K562 (cell line): ENCODE measurements at regions not wholly inside any gene's neighbourhood (a gene's known extent, or its start where the extent isn't known, plus 50 kb on each side); places are given as distances from the start of the nearest gene placed in this dataset.

Experiments
- ATAC-seq: fragments of 200-7000 bp; cut with Tn5 transposase; 3 replicates; pipeline ENCODE4 v1.9.1; 2020; ENCODE audit warnings: moderate library complexity
- BruUV-seq: library from RNA; stranded (reverse); fragments of 400-500 nt; replicated peaks from 2 replicates; lab custom pipeline; 2021; lab: Mats Ljungman, UMichigan
- CTCF ChIA-PET: fragments of 300-600 bp; formaldehyde crosslinking; extraction: SDS; loops from one replicate; lab custom pipeline; 2021; ENCODE audit warnings: low intra/inter-chr PET ratio; lab: Yijun Ruan, JAX
- POLR2A ChIA-PET: fragments of 300-600, 350-650 bp; sonication (Branson Sonifier 250); formaldehyde crosslinking; extraction: SDS; loops from one replicate; lab custom pipeline; 2021; ENCODE audit warnings: antibody characterized with exemption, inconsistent platforms; lab: Yijun Ruan, JAX
- DNase-seq, 4 experiments: peaks; one replicate each; pipeline versions ENCODE4 v3.0.0 to v3.0.0-alpha.2; 2011 to 2018; ENCODE audit warnings: low spot score in 3 of 4, mixed read lengths in 3 of 4; ENCODE audit errors: extremely low read depth in 1 of 4
- FAIRE-seq: peaks from 2 replicates; lab custom pipeline; 2011; peaks lifted over from hg19 to GRCh38; lab: Jason Lieb, UNC
- H2AFZ ChIP-seq: 2 replicates; pipeline ENCODE4 v1.6.0; 2011; ENCODE audit warnings: low read depth, low read length, control low read depth, inconsistent platforms
- H3K27ac ChIP-seq: fragments of 200-600 bp; 3 replicates; pipeline ENCODE4 v1.8.0; 2011; ENCODE audit warnings: low read depth, mild to moderate bottlenecking, control low read depth, inconsistent platforms, low read length, moderate library complexity, mixed read lengths; ENCODE audit errors: extremely low read depth
- H3K27me3 ChIP-seq, 2 experiments: fragments of 300-600 bp in 1 of 2; 2 replicates in 1 of 2; 3 replicates in 1 of 2; pipeline versions ENCODE4 v1.6.0 to v1.8.0; 2011; ENCODE audit warnings: inconsistent platforms in 2 of 2, low read length in 2 of 2, mild to moderate bottlenecking in 1 of 2, mixed read lengths in 1 of 2, moderate library complexity in 1 of 2; ENCODE audit not compliant: control insufficient read depth in 2 of 2, insufficient read depth in 2 of 2
- H3K36me3 ChIP-seq: fragments of 300-600 bp; 3 replicates; pipeline ENCODE4 v1.8.0; 2011; ENCODE audit warnings: mild to moderate bottlenecking, low read length, inconsistent platforms; ENCODE audit not compliant: control insufficient read depth, insufficient read depth
- H3K4me1 ChIP-seq, 2 experiments: fragments of 200-600 bp in 1 of 2; replicated peaks in 1 of 2; 2 replicates in 1 of 2; 3 replicates in 1 of 2; pipeline versions ENCODE4 v1.5.1 to v1.8.0; 2011; ENCODE audit warnings: inconsistent platforms in 2 of 2, low read length in 2 of 2, mild to moderate bottlenecking in 1 of 2, mixed read lengths in 1 of 2, moderate library complexity in 1 of 2; ENCODE audit not compliant: control insufficient read depth in 2 of 2, insufficient read depth in 2 of 2
- H3K4me2 ChIP-seq: 2 replicates; pipeline ENCODE4 v1.6.1; 2011; ENCODE audit warnings: low read length, control low read depth, inconsistent platforms, mixed read lengths; ENCODE audit not compliant: insufficient read depth
- H3K4me3 ChIP-seq: fragments of 200-600 bp; sonication (generic), shearing (Covaris generic); 2 replicates; pipeline ENCODE4 v1.5.1; 2016; ENCODE audit warnings: control low read depth, inconsistent platforms
- H3K79me2 ChIP-seq: fragments of 200-600 bp; 3 replicates; pipeline ENCODE4 v1.8.0; 2011; ENCODE audit warnings: low read length, inconsistent platforms; ENCODE audit not compliant: control insufficient read depth, insufficient read depth
- H3K9ac ChIP-seq, 2 experiments: 2 replicates each; pipeline versions ENCODE4 v1.6.0 to v1.6.1; 2011; ENCODE audit warnings: low read depth in 2 of 2, low read length in 2 of 2, control low read depth in 1 of 2, inconsistent platforms in 1 of 2, mild to moderate bottlenecking in 1 of 2, mixed read lengths in 1 of 2; ENCODE audit not compliant: insufficient read depth in 1 of 2
- H3K9me1 ChIP-seq: one replicate; pipeline ENCODE4 v1.6.0; 2011; ENCODE audit warnings: inconsistent platforms, mild to moderate bottlenecking, low read length, moderate library complexity; ENCODE audit not compliant: control insufficient read depth, insufficient read depth
- H3K9me3 ChIP-seq: replicated peaks from 2 replicates; pipeline ENCODE4 v1.5.1; 2011; ENCODE audit warnings: low read depth, low read length, inconsistent platforms; ENCODE audit not compliant: control insufficient read depth, insufficient read depth
- H4K20me1 ChIP-seq: replicated peaks from 2 replicates; pipeline ENCODE4 v1.6.1; 2011; ENCODE audit warnings: low read length, inconsistent platforms, mixed read lengths; ENCODE audit not compliant: control insufficient read depth, insufficient read depth
- BRF1 ChIP-seq: IDR thresholded peaks from 3 replicates; pipeline ENCODE4 v1.6.1; 2011; ENCODE audit warnings: borderline replicate concordance, mild to moderate bottlenecking; ENCODE audit not compliant: insufficient read length; ENCODE audit errors: extremely low read depth
- C11orf30 ChIP-seq: fragments of 450-650 bp; IDR thresholded peaks from 2 replicates; pipeline ENCODE4 v1.6.1; 2016; ENCODE audit warnings: low read depth, mild to moderate bottlenecking
- DIDO1 ChIP-seq: fragments of 450-650 bp; IDR thresholded peaks from 2 replicates; pipeline ENCODE4 v1.6.1; 2016; ENCODE audit warnings: low read depth, missing biosample characterization, missing genetic modification characterization
- ESRRB ChIP-seq: fragments of 250-450 bp; sonication (Bioruptor Pico); IDR thresholded peaks from 2 replicates; pipeline ENCODE4 v1.5.0; 2020; ENCODE audit warnings: mild to moderate bottlenecking, moderate library complexity, borderline replicate concordance
- EWSR1 ChIP-seq: fragments of 450-650 bp; IDR thresholded peaks from 2 replicates; pipeline ENCODE4 v1.6.1; 2018; ENCODE audit warnings: borderline replicate concordance, mild to moderate bottlenecking, low read depth, moderate library complexity; ENCODE audit not compliant: partially characterized antibody
- FOSL1 ChIP-seq: fragments of 200-800 bp; sonication (Bioruptor generic); conservative IDR thresholded peaks from 2 replicates; pipeline ENCODE4 v1.6.1; 2016; ENCODE audit warnings: missing genetic modification characterization, missing compliant biosample characterization
- ILF3 ChIP-seq: fragments of 450-650 bp; IDR thresholded peaks from 2 replicates; pipeline ENCODE4 v1.6.1; 2018; ENCODE audit warnings: antibody characterized with exemption, mild to moderate bottlenecking, moderate library complexity, borderline replicate concordance
- KLF10 ChIP-seq: fragments of 250-450 bp; sonication (Bioruptor Pico); IDR thresholded peaks from 2 replicates; pipeline ENCODE4 v1.6.1; 2021; ENCODE audit warnings: matching md5 sums
- MAFF ChIP-seq: IDR thresholded peaks from 2 replicates; pipeline ENCODE4 v1.6.1; 2012; ENCODE audit warnings: low read length, improper control_type of control experiment
- MIER1 ChIP-seq: fragments of 450-650 bp; IDR thresholded peaks from 2 replicates; pipeline ENCODE4 v1.6.1; 2016; ENCODE audit warnings: antibody characterized with exemption, mild to moderate bottlenecking, low read depth
- NCOA2 ChIP-seq, 2 experiments: fragments of 450-650 bp; IDR thresholded peaks; 2 replicates each; pipeline ENCODE4 v1.6.1; 2018; ENCODE audit warnings: mild to moderate bottlenecking in 2 of 2, moderate library complexity in 1 of 2; ENCODE audit not compliant: partially characterized antibody in 2 of 2
- NR2C1 ChIP-seq, 2 experiments: fragments of 450-650 bp; IDR thresholded peaks; 2 replicates each; pipeline ENCODE4 v1.6.1; 2017; ENCODE audit warnings: mild to moderate bottlenecking in 2 of 2, antibody characterized with exemption in 1 of 2, inconsistent platforms in 1 of 2, missing compliant biosample characterization in 1 of 2, missing genetic modification characterization in 1 of 2
- SAFB2 ChIP-seq: fragments of 200-400 bp; formaldehyde crosslinking; IDR thresholded peaks from 2 replicates; pipeline ENCODE4 v1.6.1; 2018; ENCODE audit warnings: borderline replicate concordance, low read length, low read depth, moderate library complexity; ENCODE audit not compliant: severe bottlenecking
- SREBF2 ChIP-seq: sonication (generic); formaldehyde crosslinking; IDR thresholded peaks from 2 replicates; pipeline ENCODE4 v1.4.0; 2020; ENCODE audit warnings: mild to moderate bottlenecking, missing genetic modification reagents
- TAF1 ChIP-seq: IDR thresholded peaks from 2 replicates; pipeline ENCODE4 v1.6.1; 2011; ENCODE audit warnings: mild to moderate bottlenecking, low read length, moderate library complexity; ENCODE audit not compliant: insufficient read depth, control insufficient read depth, severe bottlenecking; ENCODE audit errors: extremely low read depth
- ZBTB8A ChIP-seq: fragments of 450-650 bp; IDR thresholded peaks from 2 replicates; pipeline ENCODE4 v1.6.1; 2018; ENCODE audit warnings: mild to moderate bottlenecking, moderate library complexity; ENCODE audit not compliant: partially characterized antibody
- ZNF280A ChIP-seq: fragments of 450-650 bp; IDR thresholded peaks from 2 replicates; pipeline ENCODE4 v1.6.1; 2018; ENCODE audit warnings: mild to moderate bottlenecking, low read depth; ENCODE audit not compliant: partially characterized antibody
- ZNF316 ChIP-seq: fragments of 450-650 bp; IDR thresholded peaks from 2 replicates; pipeline ENCODE4 v1.6.1; 2016
- WGBS: fragments of 100-300 bp; shearing (Covaris generic); methylation state at CpG from one replicate; pipeline ENCODE4 v1.1.6; 2016; ENCODE audit warnings: low coverage, mixed read lengths; ENCODE audit not compliant: insufficient coverage; ENCODE audit errors: missing lambda C conversion rate; 5-methylcytosine and 5-hydroxymethylcytosine counted together
- in situ Hi-C: fragments of 300-500 bp; cut with MboI; formaldehyde crosslinking; loops from 4 replicates; pipeline ENCODE4 v1.15.0; 2018; ENCODE audit warnings: inconsistent platforms, mixed read lengths
- intact Hi-C: fragments of 100-400 bp; cut with micrococcal nuclease; formaldehyde crosslinking; loops from 2 replicates; pipeline ENCODE4 v1.14.2; 2022
- TF ChIP-seq, protein P1 (sequence below): sonication (generic); formaldehyde crosslinking; IDR thresholded peaks from 2 replicates; pipeline ENCODE4 v1.8.0; 2023; ENCODE audit warnings: mild to moderate bottlenecking, missing genetic modification reagents
- TF ChIP-seq, protein P2 (sequence below): fragments of 250-450 bp; sonication (Bioruptor Pico); IDR thresholded peaks from 2 replicates; pipeline ENCODE4 v1.8.0; 2021; ENCODE audit warnings: mild to moderate bottlenecking, moderate library complexity

- Histone ChIP-seq H3K27ac (no peak overlapping the region), H3K9me3 (peaks cover 4% of the 10 kb centered on the region; the same call in 1 of the 2 replicates), H3K4me2 (no peak overlapping the region), H3K9ac (no peak overlapping the region), H3K79me2 (no peaks in the 10 kb centered on the region), H3K4me1 (no peaks in the 10 kb centered on the region), H3K36me3 (no peaks in the 10 kb centered on the region), H3K9me1 (no peaks in the 10 kb centered on the region), H4K20me1 (no peaks in the 10 kb centered on the region), H2AFZ (no peak overlapping the region), H3K4me3 (no peak overlapping the region), H3K27me3 (no peaks in the 10 kb centered on the region)
- DNase-seq (no peak), FAIRE-seq (no peak), ATAC-seq (no peak)
- CTCF ChIA-PET = no interaction called here
- BruUV-seq = no TSS peak
- POLR2A ChIA-PET = interaction anchor here (0.8 kb wide), 1 partner anchor 14 kb away, joined by 3 read pairs; no protein-coding TSS in a partner anchor
- intact Hi-C loops = no loop called here
- in situ Hi-C loops = no loop called here
- 2% methylated on average over 4 of the region's 4 CpGs for WGBS
- TF ChIP-seq MAFF (peak; percentile 70; the same call in 1 of the 2 replicates), SAFB2 (no peak), NR2C1 (IDR thresholded peaks at IDR 0.05) (no peak), NR2C1 (tag; IDR thresholded peaks at IDR 0.05) (no peak), DIDO1 (tag) (no peak), KLF10 (CRISPR knock-in tag) (no peak), EWSR1 (no peak), ILF3 (no peak), ZNF316 (peak; percentile 90), MIER1 (no peak), BRF1 (no peak), SREBF2 (CRISPR knock-in tag) (no peak), ZNF280A (no peak), NCOA2 (IDR thresholded peaks at IDR 0.05; ENCODE audit: partially characterized antibody in 2 of 2) (no peak), C11orf30 (peak; percentile 56; the same call in 1 of the 2 replicates), ZBTB8A (no peak), TAF1 (no peak), FOSL1 (tag) (no peak), ESRRB (CRISPR knock-in tag) (no peak)
- TF ChIP-seq, protein P1, sequence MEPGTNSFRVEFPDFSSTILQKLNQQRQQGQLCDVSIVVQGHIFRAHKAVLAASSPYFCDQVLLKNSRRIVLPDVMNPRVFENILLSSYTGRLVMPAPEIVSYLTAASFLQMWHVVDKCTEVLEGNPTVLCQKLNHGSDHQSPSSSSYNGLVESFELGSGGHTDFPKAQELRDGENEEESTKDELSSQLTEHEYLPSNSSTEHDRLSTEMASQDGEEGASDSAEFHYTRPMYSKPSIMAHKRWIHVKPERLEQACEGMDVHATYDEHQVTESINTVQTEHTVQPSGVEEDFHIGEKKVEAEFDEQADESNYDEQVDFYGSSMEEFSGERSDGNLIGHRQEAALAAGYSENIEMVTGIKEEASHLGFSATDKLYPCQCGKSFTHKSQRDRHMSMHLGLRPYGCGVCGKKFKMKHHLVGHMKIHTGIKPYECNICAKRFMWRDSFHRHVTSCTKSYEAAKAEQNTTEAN (CRISPR knock-in tag) = no peak
- TF ChIP-seq, protein P2, sequence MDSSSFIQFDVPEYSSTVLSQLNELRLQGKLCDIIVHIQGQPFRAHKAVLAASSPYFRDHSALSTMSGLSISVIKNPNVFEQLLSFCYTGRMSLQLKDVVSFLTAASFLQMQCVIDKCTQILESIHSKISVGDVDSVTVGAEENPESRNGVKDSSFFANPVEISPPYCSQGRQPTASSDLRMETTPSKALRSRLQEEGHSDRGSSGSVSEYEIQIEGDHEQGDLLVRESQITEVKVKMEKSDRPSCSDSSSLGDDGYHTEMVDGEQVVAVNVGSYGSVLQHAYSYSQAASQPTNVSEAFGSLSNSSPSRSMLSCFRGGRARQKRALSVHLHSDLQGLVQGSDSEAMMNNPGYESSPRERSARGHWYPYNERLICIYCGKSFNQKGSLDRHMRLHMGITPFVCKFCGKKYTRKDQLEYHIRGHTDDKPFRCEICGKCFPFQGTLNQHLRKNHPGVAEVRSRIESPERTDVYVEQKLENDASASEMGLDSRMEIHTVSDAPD = no peak
These were observed 577.7 kb upstream of the NRG3 start for GRCh38 chr10:81297292-81297691.
